Panc1 (cell line): ENCODE measurements at regions not wholly inside any gene's neighbourhood (a gene's known extent, or its start where the extent isn't known, plus 50 kb on each side); places are given as distances from the start of the nearest gene placed in this dataset.

Source experiments
- ATAC-seq: fragments of 200-7000 bp; cut with Tn5 transposase; 2 replicates; pipeline ENCODE4 v1.9.1; 2020; ENCODE audit warnings: mild to moderate bottlenecking, moderate library complexity
- BruUV-seq: library from RNA; stranded (reverse); fragments of 400-500 nt; replicated peaks from 2 replicates; lab custom pipeline; 2021; lab: Mats Ljungman, UMichigan
- CTCF ChIA-PET: fragments of 300-600 bp; sonication (Branson Sonifier 250); formaldehyde crosslinking; loops from one replicate; lab custom pipeline; 2022; ENCODE audit warnings: antibody characterized with exemption; lab: Charles Lee
- POLR2A ChIA-PET: fragments of 300-600 bp; sonication (Branson Sonifier 250); formaldehyde crosslinking; loops from one replicate; lab custom pipeline; 2022; ENCODE audit warnings: antibody characterized with exemption; lab: Charles Lee
- DNase-seq: peaks from one replicate; pipeline ENCODE4 v3.0.0-alpha.2; 2010; ENCODE audit warnings: low read depth, low spot score
- H3K27ac ChIP-seq: 2 replicates; pipeline ENCODE4 v1.5.1; 2011; ENCODE audit warnings: mild to moderate bottlenecking, low read length, inconsistent platforms
- H3K27me3 ChIP-seq: fragments of 200-500 bp; sonication (Bioruptor generic); 2 replicates; pipeline ENCODE4 v1.6.0; 2014; ENCODE audit warnings: low read length, inconsistent platforms; ENCODE audit not compliant: control insufficient read depth, insufficient read depth
- H3K36me3 ChIP-seq: fragments of 200-500 bp; sonication (Bioruptor generic); 2 replicates; pipeline ENCODE4 v1.5.1; 2014; ENCODE audit warnings: inconsistent platforms, mild to moderate bottlenecking, low read length, moderate library complexity; ENCODE audit not compliant: control insufficient read depth, insufficient read depth
- H3K4me1 ChIP-seq: 2 replicates; pipeline ENCODE4 v1.5.1; 2011; ENCODE audit warnings: inconsistent platforms, mild to moderate bottlenecking, low read length, moderate library complexity; ENCODE audit not compliant: control insufficient read depth, insufficient read depth
- H3K4me3 ChIP-seq, 2 experiments: 2 replicates each; pipeline ENCODE4 v1.5.1; 2011 to 2012; ENCODE audit warnings: low read depth in 2 of 2, low read length in 2 of 2, mild to moderate bottlenecking in 2 of 2, inconsistent platforms in 1 of 2, moderate library complexity in 1 of 2
- H3K9me3 ChIP-seq: fragments of 200-500 bp; sonication (Bioruptor generic); 2 replicates; pipeline ENCODE4 v1.5.1; 2014; ENCODE audit warnings: low read depth, mild to moderate bottlenecking, inconsistent platforms, low read length, moderate library complexity; ENCODE audit not compliant: control insufficient read depth, insufficient read depth
- CTCF ChIP-seq: fragments of 450-650 bp; IDR thresholded peaks from 2 replicates; pipeline ENCODE4 v1.5.1; 2017; ENCODE audit warnings: mild to moderate bottlenecking
- POLR2AphosphoS5 ChIP-seq: IDR thresholded peaks from 2 replicates; pipeline ENCODE4 v1.6.1; 2012; ENCODE audit warnings: mild to moderate bottlenecking, low read depth, low read length, moderate library complexity
- REST ChIP-seq, 2 experiments: IDR thresholded peaks; 2 replicates each; pipeline ENCODE4 v1.6.1; 2011 to 2012; ENCODE audit warnings: low read depth in 2 of 2, control low read depth in 1 of 2, low read length in 1 of 2, mild to moderate bottlenecking in 1 of 2, moderate library complexity in 1 of 2; ENCODE audit not compliant: insufficient read depth in 1 of 2
- SIN3A ChIP-seq: IDR thresholded peaks from 2 replicates; pipeline ENCODE4 v1.6.1; 2012; ENCODE audit warnings: low read depth, mild to moderate bottlenecking, low read length, moderate library complexity, borderline replicate concordance; ENCODE audit not compliant: insufficient read depth
- TCF7L2 ChIP-seq: IDR thresholded peaks from 2 replicates; pipeline ENCODE4 v1.6.1; 2011; ENCODE audit warnings: mild to moderate bottlenecking, low read depth, low read length, inconsistent platforms
- in situ Hi-C: cut with HindIII; loops from 2 replicates; pipeline ENCODE4 v1.10.0; 2016; ENCODE audit warnings: low sequenced_read_pairs, low pct_unique_long_range_greater_than_20kb
- intact Hi-C: fragments of 100-400 bp; cut with micrococcal nuclease; formaldehyde crosslinking; loops from one replicate; pipeline ENCODE4 v1.10.0; 2022; ENCODE audit not compliant: unreplicated experiment

- no TSS peak for BruUV-seq
- ChIA-PET POLR2A (no interaction called here), CTCF (no interaction called here)
- TF ChIP-seq SIN3A (no peak), TCF7L2 (no peak), CTCF (no peak), POLR2AphosphoS5 (no peak), REST (IDR thresholded peaks at IDR 0.05; ENCODE audit: insufficient read depth in 1 of 2, low read depth in 2 of 2, low read length in 1 of 2) (no peak)
- Histone ChIP-seq H3K27ac (no peak overlapping the region), H3K4me1 (no peaks in the 10 kb centered on the region; the same call in 1 of the 2 replicates), H3K36me3 (no peaks in the 10 kb centered on the region), H3K27me3 (no peaks in the 10 kb centered on the region), H3K9me3 (no peaks in the 10 kb centered on the region), H3K4me3 (no peak overlapping the region)
- in situ Hi-C loops (no loop called here), intact Hi-C loops (no loop called here)
- ATAC-seq, result no peak
- no peak for DNase-seq
Observed at GRCh38 chr4:11487139-11487538, 58.4 kb upstream of the HS3ST1 start.

GRCh38 chr4:11485926-11486325 is 57.2 kb upstream of the HS3ST1 start:
- POLR2A ChIA-PET, result no interaction called here

More at GRCh38 chr4:11485926-11486325, 57.2 kb upstream of the HS3ST1 start:
- Histone ChIP-seq H3K27me3 (no peaks in the 10 kb centered on the region), H3K4me3 (no peak overlapping the region), H3K36me3 (no peaks in the 10 kb centered on the region), H3K4me1 (no peaks in the 10 kb centered on the region; the same call in 1 of the 2 replicates), H3K27ac (no peak overlapping the region), H3K9me3 (no peaks in the 10 kb centered on the region)
- BruUV-seq, result no TSS peak
- intact Hi-C loops (no loop called here), in situ Hi-C loops (no loop called here)
- no peak for TF ChIP-seq CTCF
- no peak for DNase-seq
- no peak for ATAC-seq
- CTCF ChIA-PET, result no interaction called here
